ENCODE measurements at regions not wholly inside any gene's neighbourhood (a gene's known extent, or its start where the extent isn't known, plus 50 kb on each side); places are given as distances from the start of the nearest gene placed in this dataset.
A peak's percentile ranks its signal among the peaks of the same experiment; 100 is the strongest.

GRCh38 chr6:40973304-40973703, 65.7 kb downstream of the UNC5CL start:
- no peak for DNase-seq

DNA sequence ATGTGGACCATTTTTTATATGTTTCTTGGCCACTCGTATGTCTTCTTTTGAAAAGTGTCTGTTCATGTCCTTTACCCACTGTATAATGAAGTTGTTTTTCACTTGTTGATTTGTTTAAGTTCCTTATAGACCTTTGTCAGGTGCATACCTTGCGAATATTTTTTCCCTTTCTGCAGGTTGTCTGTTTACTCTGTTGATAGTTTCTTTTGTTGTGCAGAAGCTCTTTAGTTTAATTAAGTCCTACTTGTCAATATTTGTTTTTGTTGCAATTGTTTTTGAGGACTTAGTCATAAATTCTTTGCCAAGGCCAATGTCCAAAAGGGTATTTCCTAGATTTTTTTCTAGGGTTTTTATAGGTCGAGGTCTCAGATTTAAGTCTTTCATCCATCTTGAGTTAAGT, 66.2 kb downstream of the UNC5CL start:
- DNase-seq = no peak

DNA sequence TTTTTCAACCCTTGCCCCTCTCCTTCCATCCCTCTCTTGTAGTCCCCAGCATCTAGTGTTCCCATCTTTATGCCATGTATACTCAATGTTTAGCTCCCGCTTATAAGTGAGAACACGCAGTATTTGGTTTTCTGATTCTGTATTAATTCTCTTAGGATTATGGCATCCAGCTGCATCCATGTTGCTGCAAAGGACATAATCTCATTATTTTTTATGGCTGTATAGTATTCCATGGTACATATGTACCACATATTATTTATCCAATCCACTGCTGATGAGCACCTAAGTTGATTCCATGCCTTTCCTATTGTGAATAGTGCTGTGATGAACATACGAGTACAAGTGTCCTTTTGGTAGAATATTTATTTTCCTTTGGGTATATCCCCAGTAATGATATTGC, 66.8 kb downstream of the UNC5CL start:
- no peak for DNase-seq

GRCh38 chr6:40968620-40969164, 70.3 kb downstream of the UNC5CL start:
- no peak for DNase-seq

GRCh38 chr6:40966860-40967259, 72.2 kb downstream of the UNC5CL start:
- no peak for DNase-seq

- DNase-seq = no peak
Observed at GRCh38 chr6:40965046-40965445, 74.0 kb downstream of the UNC5CL start.

- DNase-seq = no peak
Observed at GRCh38 chr6:40963019-40963418, 76.0 kb downstream of the UNC5CL start.

DNA sequence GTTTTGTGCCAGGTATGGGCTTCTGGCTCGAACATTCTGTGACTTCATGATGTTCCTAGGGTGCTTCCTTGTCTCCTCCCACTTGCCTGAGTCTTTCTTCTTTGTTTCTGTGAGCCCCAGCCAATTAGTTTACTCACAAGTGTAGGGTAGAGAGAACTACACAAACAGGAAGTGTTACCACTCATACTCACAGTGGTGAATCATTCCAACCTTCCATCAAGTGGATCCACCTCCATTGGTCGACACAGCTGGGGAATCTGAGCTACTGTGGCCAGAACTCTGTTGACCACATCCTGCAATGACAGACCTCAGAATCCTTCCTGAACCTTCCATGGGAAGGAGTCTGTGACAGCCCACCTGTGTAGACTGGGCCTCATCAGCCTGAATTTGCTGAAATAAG, 76.8 kb downstream of the UNC5CL start:
- peak; percentile 15 for DNase-seq

DNA sequence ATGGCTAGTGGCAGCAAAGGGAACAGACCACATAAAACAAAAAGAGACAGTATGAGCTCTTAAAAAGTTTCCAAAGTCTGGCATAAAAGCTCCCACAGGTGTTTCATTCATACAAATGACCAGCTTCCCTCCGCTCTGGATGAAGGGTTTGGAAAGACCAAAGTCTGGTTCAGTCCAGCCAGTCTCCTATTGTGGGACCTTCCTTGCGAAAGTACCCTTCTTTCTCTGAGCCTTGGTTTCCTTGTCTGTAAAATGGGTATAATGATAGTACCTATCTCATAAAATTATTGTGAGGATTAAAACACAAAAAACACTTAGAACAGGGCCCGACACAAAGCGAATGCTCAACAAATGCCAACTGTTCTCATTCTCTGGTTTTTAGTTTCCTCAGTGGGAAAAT, 77.2 kb downstream of the UNC5CL start:
- no peak for DNase-seq

- no peak for DNase-seq
Observed at GRCh38 chr6:40960742-40961430, 78.1 kb downstream of the UNC5CL start.

DNA sequence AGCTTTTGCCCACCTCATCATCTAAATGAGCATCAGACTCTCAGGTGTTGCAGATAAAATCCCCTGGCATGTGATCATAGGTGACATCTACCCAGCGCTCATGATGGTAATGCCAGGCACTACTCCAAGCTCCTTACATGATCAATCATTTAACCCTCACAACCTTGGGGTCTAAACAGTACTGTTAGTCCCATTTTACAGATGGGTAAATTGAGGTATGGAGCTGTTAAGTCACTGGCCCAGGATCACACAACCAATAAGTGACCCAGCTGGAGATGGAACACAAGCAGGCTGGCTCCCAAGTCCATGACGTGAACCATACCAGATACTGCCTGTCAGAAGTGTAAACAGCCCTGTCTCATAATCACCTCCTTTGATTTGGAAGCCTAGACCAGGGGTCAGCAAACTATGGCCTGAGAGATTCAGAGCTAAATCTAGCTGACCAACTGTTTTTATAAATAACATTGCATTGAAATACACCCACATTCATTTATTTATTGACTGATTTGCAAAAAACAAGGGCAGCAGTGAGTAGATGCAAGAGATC, 79.2 kb downstream of the UNC5CL start:
- DNase-seq = no peak

DNA sequence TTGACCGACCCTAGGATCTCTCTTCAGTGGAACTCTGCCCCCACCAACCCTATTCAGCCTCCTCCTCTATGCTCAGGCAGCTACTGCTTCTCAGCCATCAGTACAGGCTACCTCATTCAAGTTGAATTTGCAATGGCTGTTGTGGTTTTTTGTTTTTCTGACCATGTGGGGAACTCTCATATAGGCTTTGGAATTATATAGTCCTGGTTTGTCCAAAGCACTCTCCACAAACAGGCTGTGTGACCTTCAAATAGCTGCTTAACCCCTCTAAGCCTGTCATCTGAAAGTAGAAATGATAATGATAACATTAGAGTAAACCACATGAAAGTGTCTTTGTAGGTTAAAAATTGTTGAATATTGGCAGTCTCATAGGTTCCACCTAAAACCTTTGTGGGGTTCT, 80.3 kb downstream of the UNC5CL start:
- no peak for DNase-seq

GRCh38 chr6:40957616-40958492, 81.2 kb downstream of the UNC5CL start:
- DNase-seq = no peak

GRCh38 chr6:40956936-40957335, 82.1 kb downstream of the UNC5CL start:
- no peak for DNase-seq

DNA sequence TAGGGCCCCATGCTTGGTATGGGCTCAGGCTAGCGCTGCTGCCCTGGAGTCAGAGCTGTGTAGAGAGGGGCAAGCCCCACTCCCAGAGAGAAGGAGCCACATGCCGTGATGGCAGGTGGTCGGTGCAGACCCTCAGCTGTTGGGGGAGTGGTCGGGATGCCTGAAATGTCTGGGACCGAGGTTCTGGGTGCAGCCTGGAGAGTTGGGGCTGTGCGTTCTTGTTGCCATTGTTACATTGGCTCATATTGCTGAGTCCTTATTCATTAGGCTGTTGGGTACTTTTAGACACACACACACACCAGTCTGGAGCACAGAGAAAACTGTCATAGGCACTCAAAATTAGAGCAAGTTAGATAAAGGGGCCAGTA, 83.9 kb downstream of the UNC5CL start:
- DNase-seq = no peak

DNA sequence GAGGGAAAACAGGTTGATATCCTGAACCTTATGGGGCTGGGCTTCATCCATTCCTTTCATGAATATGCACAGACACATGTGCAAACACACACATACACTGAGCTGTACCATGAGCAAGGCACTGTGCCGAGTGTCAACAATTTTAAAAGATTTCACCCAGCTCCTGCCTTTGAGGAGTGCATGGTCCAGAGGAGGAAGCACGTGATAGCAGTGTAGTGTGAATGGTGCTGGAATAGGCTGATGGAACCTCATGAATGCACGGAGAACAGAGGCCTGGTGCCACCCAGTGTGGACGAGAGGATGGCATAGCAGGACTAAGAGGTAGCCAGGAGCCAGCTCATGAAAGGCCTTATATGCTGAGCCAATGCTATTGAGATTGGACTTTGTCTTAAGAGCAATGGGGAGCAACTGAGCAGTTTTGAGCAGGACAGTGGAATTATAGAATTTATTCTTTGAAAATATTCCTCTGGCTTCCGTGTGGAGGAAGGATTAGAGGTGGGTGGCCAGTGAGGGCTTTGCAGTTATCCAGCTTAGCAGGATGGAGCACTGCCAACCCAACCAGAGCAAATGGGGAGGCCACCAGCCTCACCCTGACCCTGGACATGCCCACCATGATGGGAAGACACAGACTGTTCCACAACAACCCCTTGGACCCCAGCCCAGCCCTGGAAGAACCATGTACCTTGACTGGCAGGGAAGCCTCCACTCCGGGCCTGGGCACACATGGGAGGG, 84.4 kb downstream of the UNC5CL start:
- DNase-seq = no peak

DNA sequence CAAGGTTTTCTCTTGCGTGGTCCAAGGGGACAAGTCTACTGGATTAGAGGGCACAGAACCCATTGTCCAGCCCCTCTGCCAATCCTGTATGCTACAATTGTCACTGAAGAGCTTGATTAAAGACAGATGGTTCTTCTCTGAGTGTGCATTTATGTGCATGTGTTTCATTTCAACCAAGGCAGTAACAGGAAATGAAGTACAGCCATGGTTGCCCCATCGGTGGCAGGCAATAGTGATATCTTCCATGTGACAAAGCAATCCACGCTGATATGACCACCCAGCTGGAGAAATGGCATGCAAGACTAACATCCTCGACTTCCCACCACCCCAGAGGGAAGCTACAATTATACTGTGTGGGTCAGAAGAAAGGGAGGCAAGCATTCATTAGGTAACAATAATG, 85.5 kb downstream of the UNC5CL start:
- no peak for DNase-seq

GRCh38 chr6:40950986-40951698, 87.9 kb downstream of the UNC5CL start:
- no peak for DNase-seq

DNA sequence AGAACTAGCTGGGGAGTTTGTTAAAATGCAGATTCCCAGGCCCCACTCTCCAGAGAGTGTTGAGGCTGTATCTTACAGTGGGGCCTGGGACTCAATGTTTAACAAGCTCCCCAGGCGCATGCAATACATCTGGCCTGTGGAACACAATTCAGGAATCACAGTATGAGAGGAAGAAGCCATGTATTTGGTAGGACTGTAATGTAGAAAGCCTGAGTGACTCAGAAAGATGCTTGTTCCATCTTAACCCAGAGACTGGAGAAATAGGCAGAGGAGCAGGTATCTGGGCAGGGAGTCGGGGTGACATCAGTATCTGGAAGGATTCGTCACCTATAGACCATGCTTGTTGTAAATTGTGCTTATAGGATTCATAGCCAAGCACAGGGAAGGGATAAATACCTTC, 90.5 kb downstream of the UNC5CL start:
- DNase-seq = no peak

- no peak for DNase-seq
Observed at GRCh38 chr6:40947876-40948526, 91.0 kb downstream of the UNC5CL start.

DNA sequence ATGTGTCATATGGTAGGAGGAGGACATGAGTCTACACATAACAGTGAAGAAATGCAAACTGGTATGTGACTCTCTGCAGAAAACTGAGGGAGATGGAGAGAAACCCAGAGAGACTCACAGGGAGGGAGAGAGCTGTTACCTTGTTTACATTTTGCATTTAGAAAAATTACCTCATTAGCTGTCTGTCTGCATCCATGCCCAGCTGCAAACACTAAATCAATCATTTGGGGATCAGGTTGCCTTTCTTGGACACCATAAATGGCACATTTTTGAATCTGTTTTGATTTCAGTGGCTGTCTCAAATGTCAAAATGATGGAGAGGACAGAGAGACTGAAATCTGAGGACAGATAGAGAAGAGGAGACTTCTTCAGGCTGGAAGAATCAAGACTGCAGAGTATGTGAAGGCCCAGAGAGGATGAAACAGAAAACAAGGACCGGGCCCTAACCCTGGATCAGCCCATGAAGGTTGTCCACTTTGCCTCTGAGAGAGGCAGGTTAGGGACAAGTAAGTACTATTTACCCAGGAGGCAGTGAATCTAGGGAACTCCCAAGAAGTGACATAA, 92.2 kb downstream of the UNC5CL start:
- no peak for DNase-seq

- DNase-seq = no peak
Observed at GRCh38 chr6:40937491-40937890, 101.5 kb downstream of the UNC5CL start.
